Right lobe of liver (tissue), 4 donors: ENCODE measurements at regions not wholly inside any gene's neighbourhood (a gene's known extent, or its start where the extent isn't known, plus 50 kb on each side); places are given as distances from the start of the nearest gene placed in this dataset.

ENCODE experiments used
- CTCF ChIP-seq, 4 donors: fragments of 200-600 bp in 3 of 4; fragments of 450-650 bp in 1 of 4; IDR thresholded peaks; one replicate each; pipeline versions ENCODE4 v1.5.1 to v1.8.0; 2016 to 2022; ENCODE audit warnings: antibody characterized with exemption in 4 of 4, mild to moderate bottlenecking in 2 of 4
- POLR2A ChIP-seq: fragments of 450-650 bp; IDR thresholded peaks from one replicate; pipeline ENCODE4 v1.6.1; 2017; ENCODE audit warnings: antibody characterized with exemption, mild to moderate bottlenecking
- donor health status: DM: no; HTN: no; CAD: no.
- donor health status: DM: no; HTN: no; CAD: no.
- donor health status: DM: no; HTN: yes; CAD: no.

DNA sequence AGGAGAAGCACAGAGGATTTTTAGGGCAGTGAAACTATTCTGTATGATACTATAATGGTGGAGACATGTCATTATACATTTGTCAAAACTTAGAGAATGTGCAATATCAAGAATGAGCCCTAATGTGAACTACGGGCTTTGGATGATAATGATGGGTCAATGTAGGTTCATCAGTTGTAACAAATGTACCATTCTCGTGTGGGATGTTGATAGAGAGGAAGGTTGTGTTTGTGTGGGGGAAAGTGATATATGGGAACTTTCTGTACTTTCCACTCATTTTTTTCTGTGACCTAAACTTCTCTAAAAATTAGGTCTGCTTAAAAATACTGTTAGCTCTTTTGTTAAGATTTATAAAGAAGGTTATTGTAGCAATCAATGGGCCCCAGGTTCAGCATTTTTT is 138.9 kb downstream of the SPATA31D1 start:
- TF ChIP-seq CTCF (IDR thresholded peaks at IDR 0.05) (no peak), POLR2A (no peak)
